HG02840 (cell line): ENCODE measurements at regions not wholly inside any gene's neighbourhood (a gene's known extent, or its start where the extent isn't known, plus 50 kb on each side); places are given as distances from the start of the nearest gene placed in this dataset.
"Not testable (repeated sequence)": the region's sequence is repeated elsewhere in the genome, so short reads cannot be mapped to it uniquely, and the experiment has no call there.

Source experiments
- ATAC-seq: cut with Tn5 transposase; IDR thresholded peaks from one replicate; pipeline ENCODE4 v1.9.1; 2021; ENCODE audit warnings: mild to moderate bottlenecking, moderate library complexity, moderate number of reproducible peaks; ENCODE audit not compliant: unreplicated experiment, low FRiP score

DNA sequence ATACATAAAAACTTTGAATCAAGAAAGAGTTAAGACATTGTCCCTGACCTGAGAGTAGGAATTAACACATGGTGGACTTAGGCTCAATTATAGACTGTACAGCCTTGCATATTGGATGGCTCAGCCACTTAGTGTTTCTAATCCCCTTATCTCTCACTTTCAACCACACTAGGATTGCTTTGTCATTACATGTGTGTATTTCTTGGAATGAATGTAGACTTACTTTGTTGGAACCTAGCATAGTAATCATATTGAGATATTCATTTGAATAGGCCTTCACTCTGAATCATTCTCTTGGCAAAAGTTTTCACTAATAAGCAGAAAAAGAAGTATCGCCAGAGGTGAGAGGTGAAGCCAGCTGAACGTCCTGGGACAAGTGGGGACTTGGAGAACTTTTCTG, 1973.9 kb upstream of the FLRT2 start:
- no peak for ATAC-seq

DNA sequence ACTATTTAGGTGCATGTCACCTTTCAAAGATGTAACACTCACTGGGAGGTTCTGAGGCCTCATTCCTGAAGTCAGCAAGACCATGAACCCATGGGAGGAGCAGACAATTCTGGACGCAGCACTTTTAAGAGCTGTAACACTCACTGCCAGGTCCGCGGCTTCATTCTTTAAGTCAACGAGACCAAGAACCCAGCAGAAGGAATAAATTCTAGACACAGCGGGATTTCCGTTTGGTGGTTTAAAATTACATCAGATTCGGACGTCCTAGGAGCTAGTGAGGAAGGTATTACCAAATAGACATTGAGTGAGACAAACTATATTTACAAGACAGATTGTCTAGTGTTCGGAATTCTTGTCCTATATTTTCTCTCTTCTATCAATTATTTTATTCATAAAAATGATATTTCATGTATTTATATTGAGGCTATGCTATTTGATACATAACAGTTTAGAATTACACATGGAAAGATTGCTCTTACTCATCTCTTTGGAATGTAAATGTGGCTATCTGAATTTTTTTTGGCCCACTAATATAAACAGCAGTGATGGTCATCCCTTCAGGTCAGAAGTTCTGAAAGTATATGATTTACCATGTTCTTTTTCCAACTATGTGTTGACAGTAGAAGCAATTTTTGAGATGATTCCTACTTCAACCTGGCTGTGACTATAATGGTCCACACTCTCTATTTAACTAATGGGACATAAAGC, 1973.0 kb upstream of the FLRT2 start:
- ATAC-seq: no peak

DNA sequence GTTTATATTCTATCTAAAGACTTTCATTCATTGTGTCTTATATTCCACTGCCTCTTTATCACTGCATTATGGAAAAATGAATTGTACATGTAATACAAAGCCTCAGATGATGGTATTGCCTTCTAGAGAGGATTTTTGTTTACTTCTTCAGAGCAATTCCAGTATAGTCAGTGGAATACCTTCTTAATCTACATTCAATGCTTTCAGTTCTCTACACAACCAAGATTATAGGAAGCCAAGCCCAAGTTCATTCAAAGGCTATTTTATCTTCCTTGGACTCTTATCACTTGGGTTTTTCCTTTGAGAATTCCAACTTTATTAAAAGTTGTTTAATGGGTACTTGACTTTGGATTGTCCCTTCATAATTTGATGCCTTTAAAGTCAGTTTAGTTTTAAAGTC, 1971.0 kb upstream of the FLRT2 start:
- no peak for ATAC-seq

GRCh38 chr14:83559721-83560120, 1970.2 kb upstream of the FLRT2 start:
- no peak for ATAC-seq

GRCh38 chr14:83561261-83561660, 1968.7 kb upstream of the FLRT2 start:
- ATAC-seq: no peak

DNA sequence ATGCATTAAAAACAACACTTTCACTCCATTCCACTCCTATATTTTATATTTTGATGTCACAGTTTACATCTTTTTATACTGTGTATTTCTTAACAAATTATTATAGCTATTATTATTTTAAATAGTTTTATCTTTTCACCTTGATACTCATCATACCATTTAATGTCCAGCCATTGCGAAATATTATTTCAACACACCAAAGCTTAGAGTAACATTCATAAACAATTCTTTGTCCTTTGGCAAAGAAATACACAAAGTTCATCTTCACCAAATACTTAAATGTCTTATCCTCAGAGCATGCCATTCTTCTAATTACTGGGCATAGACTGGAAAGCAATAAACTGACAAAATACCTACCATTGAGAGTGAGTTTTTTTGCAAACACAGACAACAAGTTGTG, 1963.4 kb upstream of the FLRT2 start:
- ATAC-seq: no peak

DNA sequence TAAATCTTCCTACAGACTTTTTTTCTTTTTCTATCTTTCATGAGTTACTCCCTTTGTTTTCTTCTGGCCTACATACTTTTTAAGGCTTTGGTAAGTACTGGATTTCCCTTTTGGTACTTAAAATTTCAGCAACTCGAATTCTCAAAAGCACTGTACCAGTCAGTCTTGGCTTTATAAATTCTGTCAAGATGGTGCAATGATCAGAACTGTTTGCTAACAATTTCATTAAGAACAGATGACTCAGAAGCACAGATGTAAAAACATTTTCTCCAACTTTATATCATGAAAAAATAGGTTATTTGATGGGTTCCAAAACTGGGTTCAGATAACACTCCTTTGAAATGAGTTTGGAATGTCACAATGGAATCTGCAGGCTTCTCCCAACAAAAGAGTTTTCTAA, 1961.8 kb upstream of the FLRT2 start:
- ATAC-seq: no peak

- no peak for ATAC-seq
These were observed 1954.6 kb upstream of the FLRT2 start for GRCh38 chr14:83575301-83575700.

- no peak for ATAC-seq
These were observed 1946.7 kb upstream of the FLRT2 start for GRCh38 chr14:83583201-83583600.

GRCh38 chr14:83594874-83595273, 1935.1 kb upstream of the FLRT2 start:
- ATAC-seq: no peak

- no peak for ATAC-seq
These were observed 1922.3 kb upstream of the FLRT2 start for GRCh38 chr14:83607682-83608081.

DNA sequence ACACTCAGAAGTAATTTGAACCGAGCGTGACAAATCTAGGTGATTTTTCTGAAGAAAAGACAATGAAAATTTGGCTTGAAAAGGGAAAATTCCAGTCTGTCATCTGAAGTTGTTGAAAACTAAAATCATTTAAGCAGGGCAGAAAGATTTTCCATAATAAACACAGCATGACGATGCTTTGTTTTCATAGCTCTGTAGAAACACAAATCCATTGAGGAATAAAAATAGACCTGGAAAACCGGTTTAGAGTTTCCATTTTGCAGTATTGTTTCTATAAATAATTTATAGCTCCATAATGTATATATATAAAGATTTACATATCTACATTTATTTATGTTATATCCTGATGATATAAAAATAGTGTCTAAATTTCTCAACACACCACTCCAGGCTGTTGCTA, 1918.5 kb upstream of the FLRT2 start:
- ATAC-seq: no peak

GRCh38 chr14:83611906-83612390, 1918.0 kb upstream of the FLRT2 start:
- ATAC-seq: no peak

DNA sequence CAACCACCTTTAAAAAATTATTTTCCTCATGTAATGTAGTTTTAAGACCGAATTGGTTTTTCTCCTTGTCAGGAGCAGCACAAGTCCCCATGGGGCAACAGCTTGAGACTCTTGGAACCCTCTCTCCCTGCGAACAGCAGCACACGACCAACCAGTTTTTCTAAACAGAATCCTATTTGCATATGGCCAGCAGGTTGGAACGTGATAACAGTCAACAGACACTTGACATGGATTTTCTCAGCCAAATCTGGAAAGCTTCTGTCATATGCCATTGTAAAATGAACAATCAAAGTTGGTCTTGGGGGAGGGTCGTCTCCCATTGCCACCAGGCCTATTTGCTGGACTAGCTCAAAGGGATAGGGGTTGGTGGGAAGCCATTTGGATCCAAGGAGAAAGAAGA, 1915.0 kb upstream of the FLRT2 start:
- no peak for ATAC-seq

DNA sequence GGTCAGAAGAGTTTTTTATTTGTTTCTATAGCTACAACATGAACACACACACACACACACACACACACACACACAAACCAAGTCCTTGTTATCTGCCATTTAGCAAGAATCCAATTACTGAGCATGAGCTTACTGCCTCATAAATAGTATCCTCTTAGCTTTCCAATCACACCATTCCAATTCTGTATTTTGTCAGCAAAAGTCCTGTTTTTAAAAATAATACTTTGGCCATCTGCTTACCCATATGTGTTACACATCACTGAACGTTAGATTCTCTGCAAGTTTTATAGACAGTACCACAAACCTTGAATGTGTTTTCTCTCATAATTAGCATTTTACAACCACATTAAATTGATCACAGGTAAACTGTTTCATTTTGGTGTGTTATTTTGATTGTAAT, 1905.4 kb upstream of the FLRT2 start:
- ATAC-seq: no peak

GRCh38 chr14:83632375-83632774, 1897.6 kb upstream of the FLRT2 start:
- no peak for ATAC-seq

DNA sequence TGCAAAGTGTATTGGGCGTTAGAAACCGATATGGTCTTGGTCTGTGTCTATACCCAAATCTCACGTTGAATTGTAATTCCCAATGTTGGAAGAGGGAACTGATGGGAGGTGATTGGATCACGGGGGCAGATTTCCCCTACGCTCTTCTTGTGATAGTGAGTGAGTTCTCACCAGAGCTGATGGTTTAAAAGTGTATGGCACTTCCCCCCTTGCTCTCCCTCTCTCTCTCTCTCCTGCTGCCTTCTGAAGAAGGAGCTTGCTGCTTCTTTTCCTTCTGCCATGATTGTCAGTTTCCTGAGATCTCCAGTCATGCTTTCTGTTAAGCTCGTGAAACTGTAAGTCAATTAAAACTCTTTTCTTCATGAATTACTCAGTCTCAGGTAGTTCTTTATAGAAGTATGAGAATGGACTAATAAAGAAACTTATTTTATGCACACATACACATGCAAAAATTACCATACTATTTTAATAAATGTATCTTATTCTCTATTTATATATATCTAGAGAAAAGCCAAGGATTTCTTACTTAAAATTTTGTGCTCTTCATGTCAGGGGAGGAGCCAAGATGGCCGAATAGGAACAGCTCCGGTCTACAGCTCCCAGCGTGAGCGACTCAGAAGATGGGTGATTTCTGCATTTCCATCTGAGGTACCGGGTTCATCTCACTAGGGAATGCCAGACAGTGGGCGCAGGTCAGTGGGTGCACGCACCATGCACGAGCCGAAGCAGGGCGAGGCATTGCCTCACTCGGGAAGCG, 1891.0 kb upstream of the FLRT2 start:
- no peak for ATAC-seq

DNA sequence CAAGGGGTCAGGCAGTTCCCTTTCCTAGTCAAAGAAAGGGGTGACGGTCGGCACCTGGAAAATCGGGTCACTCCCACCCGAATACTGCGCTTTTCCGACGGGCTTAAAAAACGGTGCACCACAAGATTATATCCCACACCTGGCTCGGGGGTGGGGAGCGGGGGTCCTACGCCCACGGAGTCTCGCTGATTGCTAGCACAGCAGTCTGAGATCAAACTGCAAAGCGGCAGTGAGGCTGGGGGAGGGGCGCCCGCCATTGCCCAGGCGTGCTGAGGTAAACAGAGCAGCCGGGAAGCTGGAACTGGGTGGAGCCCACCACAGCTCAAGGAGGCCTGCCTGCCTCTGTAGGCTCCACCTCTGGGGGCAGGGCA, 1890.5 kb upstream of the FLRT2 start:
- not testable (repeated sequence) for ATAC-seq

- no peak for ATAC-seq
These were observed 1883.7 kb upstream of the FLRT2 start for GRCh38 chr14:83646228-83646627.

DNA sequence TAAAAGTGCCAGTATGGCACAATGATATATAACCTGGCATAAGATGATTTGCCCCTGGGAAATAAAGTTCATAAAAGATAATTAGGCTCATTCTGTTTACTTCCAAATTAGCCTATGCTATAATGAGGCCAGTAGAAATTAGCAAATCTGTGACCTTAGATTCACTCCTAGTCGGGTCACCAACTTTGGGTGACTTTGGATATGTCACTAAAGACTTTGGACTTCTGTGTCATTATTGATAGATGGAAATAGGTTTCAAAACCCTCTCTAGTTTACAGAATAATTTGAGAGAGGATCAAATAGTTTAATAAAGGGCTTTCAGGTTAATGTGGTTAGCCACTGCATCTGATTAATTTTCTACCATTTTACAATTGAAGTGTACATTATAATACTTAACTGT, 1869.3 kb upstream of the FLRT2 start:
- no peak for ATAC-seq

- no peak for ATAC-seq
These were observed 1865.6 kb upstream of the FLRT2 start for GRCh38 chr14:83664389-83664788.

DNA sequence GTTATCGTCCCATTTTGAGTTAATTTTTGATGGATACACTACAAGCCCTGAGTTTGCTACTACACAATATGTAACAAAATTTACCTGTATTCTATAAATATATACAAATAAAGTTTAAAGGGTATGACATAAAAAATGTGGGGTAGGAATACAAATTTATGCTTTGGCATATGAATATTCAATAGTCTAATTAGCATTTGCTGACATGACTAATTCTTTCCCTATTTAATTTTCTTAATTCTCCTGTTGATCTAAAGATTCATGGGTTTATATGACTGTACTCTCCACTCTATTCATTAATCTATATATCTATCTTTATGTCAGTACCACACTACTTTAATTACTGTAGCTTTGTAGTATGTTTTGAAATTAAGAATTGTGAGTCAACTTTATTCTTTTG, 1840.7 kb upstream of the FLRT2 start:
- ATAC-seq: no peak
